GM18505 (cell line): ENCODE measurements at regions not wholly inside any gene's neighbourhood (a gene's known extent, or its start where the extent isn't known, plus 50 kb on each side); places are given as distances from the start of the nearest gene placed in this dataset.

Source experiments
- ATAC-seq: cut with Tn5 transposase; IDR thresholded peaks from one replicate; pipeline ENCODE4 v1.9.1; 2021; ENCODE audit not compliant: unreplicated experiment
- POLR2A ChIP-seq: IDR thresholded peaks from 4 replicates; pipeline ENCODE4 v1.6.1; 2011; ENCODE audit warnings: borderline replicate concordance; ENCODE audit not compliant: insufficient read depth, insufficient read length; ENCODE audit errors: extremely low read depth

- ATAC-seq, result no peak
- TF ChIP-seq POLR2A, result no peak
These were observed 117.2 kb upstream of the SPRED2 start for GRCh38 chr2:65549631-65550030.

DNA sequence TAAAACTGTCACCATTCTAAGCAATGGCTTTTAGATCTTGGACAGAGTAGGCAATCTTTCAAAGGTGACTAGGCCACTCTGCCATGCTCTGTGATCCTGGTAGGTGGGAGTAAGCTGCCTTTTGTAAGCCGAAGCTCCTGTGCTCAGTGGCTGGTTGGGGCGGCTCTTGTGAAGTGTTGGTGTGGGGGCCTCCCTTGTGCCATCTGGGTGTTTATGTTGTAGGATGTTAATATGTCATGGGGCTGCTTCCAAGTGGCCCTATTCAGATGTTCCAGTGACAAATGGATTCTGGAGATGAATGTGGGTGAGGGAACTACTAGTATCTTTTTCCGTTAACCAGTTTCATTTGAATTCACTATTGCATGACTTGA is 116.8 kb upstream of the SPRED2 start:
- TF ChIP-seq POLR2A, result no peak
- no peak for ATAC-seq

GRCh38 chr2:65548576-65549256 is 116.3 kb upstream of the SPRED2 start:
- no peak for ATAC-seq
- no peak for TF ChIP-seq POLR2A

DNA sequence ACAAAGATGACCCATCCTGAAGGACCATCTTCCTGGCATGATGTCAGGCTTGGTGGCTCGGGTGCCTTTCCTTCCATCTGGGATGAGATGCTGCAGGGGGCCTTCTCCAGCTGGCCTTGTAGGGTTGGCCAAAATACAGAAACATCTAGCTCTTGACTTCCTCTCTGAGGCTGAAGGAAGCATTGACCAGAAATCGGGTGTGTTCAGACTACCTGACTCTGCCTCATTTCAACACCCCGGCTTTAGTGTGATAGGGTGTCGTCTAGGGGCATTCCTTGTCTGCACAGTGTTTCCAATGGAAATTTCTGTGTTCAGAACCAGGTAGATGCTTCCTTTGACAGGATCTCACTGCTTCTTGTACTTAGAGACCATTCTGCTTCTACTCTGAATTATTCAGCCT is 115.7 kb upstream of the SPRED2 start:
- no peak for TF ChIP-seq POLR2A
- no peak for ATAC-seq

DNA sequence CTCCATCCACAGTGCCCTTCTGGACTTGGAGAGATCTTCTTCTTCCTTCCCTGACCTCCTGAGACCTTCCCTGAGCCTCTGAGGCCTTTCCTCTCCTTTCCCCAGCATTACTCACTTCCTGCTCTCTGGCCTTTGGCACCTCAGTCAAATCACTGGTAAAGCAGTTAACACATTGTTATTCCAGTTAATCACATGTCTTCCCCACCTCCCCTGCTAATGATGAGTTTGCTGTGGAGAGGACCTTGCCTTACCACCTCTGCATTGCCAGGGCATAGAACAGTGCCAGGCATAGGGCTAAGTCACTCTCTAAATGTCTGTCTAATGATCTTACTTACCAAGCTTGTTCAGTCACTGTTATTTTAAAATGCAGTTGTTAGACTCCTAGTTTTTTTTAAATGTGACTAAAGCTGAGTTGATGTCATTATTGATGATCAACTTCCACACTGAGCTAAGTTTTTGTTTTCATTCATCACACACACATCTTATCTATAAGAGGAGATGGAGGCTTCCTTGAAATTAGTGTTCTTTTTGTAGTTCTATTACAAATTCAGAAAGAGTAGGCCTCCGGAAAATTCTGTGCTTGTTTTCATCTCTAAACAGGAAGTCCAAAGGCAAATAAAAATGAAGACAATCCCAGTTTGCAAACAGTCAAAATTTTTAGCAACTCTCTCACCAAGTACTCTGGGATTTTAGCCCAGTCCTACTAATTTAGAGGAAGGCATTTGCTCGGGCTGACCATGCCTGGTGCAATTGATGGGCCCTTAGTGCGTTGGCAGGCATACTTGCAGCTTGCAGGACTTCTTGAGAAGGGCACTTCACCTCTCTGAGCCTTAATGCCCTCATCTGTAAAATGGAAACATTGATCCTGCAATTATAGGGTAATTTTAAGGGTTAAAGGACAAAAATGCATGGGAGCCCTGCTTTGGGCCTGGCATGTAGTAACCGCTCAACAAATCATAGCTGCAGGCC is 113.7 kb upstream of the SPRED2 start:
- no peak for TF ChIP-seq POLR2A
- ATAC-seq, result no peak

DNA sequence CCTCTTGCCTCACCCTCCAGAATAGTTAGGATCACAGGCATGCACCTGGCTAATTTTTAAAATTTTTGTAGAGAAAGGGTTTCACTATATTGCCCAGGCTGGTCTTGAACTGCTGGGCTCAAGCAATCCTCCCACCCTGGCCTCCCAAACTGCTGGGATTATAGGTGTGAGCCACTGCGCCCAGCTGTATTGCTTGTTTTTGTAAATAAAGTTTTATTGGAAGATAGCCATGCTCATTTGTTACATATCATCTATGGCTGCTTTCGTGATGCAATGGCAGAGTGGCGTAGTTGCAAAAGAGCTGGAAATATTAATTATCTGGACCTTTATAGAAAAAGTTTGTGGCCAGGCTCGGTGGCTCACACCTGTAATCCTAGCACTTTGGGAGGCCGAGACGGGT is 109.4 kb upstream of the SPRED2 start:
- no peak for TF ChIP-seq POLR2A
- no peak for ATAC-seq

DNA sequence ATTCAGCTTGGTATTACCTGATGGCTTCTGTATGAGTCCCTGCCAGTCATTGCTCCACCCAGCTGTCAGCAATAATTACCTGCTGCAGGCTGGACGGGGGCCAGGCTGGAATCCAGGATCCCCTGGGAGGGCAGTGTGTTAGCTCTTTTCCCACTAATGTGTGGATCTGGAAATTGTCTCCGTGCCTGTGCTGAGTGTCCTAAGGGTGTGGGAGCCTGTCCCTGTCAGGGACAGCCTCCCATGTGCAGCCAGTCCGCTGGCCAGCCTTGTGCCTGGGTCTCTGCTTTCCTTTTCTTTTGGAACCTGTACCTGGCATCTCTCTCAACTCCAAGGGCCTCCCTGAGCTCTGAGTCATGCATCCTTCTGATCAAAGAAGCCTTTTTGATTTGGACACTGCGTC is 107.2 kb upstream of the SPRED2 start:
- ATAC-seq, result no peak
- no peak for TF ChIP-seq POLR2A

DNA sequence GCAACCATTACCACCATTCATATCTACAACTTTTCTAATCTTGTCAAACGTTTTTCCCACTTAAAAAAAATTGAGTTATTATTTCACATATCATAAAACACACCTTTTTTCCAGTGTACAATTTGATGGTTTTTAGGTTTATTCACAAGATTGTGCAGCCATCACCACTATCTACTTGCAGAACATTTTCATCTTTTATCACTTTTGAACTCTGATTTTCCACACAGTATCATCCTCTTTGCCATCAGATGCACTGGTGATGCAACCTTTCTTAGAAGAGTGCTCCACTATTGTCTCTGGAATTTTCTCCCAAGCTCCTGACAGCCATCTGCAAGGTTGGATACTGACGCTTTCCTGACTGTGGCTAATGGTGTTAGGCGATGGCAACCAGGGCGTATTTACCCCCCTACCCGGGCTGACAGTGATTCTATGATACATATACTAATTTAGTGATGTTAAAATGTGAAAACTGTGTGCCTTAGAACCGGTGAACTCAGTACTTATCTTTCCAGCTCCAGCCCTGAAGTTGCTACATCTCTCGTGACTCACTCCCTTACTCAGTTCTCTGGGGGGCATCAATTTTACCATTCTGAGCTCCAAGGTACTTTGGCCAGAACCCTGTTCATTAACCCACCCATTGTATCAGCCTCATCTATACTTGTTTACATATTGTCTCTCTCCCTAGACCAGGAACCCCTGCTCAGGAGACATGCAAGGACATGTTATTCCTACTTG is 105.4 kb upstream of the SPRED2 start:
- no peak for ATAC-seq

GRCh38 chr2:65536596-65536995 is 104.2 kb upstream of the SPRED2 start:
- peak; percentile 90 for ATAC-seq
- no peak for TF ChIP-seq POLR2A

More for the DNA sequence above, 105.4 kb upstream of the SPRED2 start:
- TF ChIP-seq POLR2A, result no peak

GRCh38 chr2:65532937-65533336 is 100.5 kb upstream of the SPRED2 start:
- TF ChIP-seq POLR2A, result no peak
- no peak for ATAC-seq

- ATAC-seq, result no peak
- TF ChIP-seq POLR2A, result no peak
These were observed 99.9 kb upstream of the SPRED2 start for GRCh38 chr2:65532326-65532725.

- no peak for ATAC-seq
- no peak for TF ChIP-seq POLR2A
These were observed 98.3 kb upstream of the SPRED2 start for GRCh38 chr2:65530547-65531320.

- TF ChIP-seq POLR2A, result no peak
- no peak for ATAC-seq
These were observed 97.0 kb upstream of the SPRED2 start for GRCh38 chr2:65529419-65529818.
